HEK293T (cell line): ENCODE measurements at regions not wholly inside any gene's neighbourhood (a gene's known extent, or its start where the extent isn't known, plus 50 kb on each side); places are given as distances from the start of the nearest gene placed in this dataset.

Experiments used
- ARNT ChIP-seq: fragments of 450-650 bp; IDR thresholded peaks from 2 replicates; pipeline ENCODE4 v1.6.1; 2017; ENCODE audit warnings: mild to moderate bottlenecking
- BHLHE40 ChIP-seq: fragments of 450-650 bp; IDR thresholded peaks from 2 replicates; pipeline ENCODE4 v1.6.1; 2016; ENCODE audit warnings: mild to moderate bottlenecking, moderate library complexity, borderline replicate concordance
- CTBP1 ChIP-seq: fragments of 450-650 bp; IDR thresholded peaks from 2 replicates; pipeline ENCODE4 v1.6.1; 2016; ENCODE audit warnings: borderline replicate concordance
- ELF4 ChIP-seq: fragments of 450-650 bp; IDR thresholded peaks from 2 replicates; pipeline ENCODE4 v1.6.1; 2017; ENCODE audit warnings: antibody characterized with exemption
- FOXA1 ChIP-seq: fragments of 450-650 bp; IDR thresholded peaks from 2 replicates; pipeline ENCODE4 v1.6.1; 2016; ENCODE audit warnings: mild to moderate bottlenecking
- FOXK2 ChIP-seq: fragments of 450-650 bp; IDR thresholded peaks from 2 replicates; pipeline ENCODE4 v1.6.1; 2016; ENCODE audit warnings: mild to moderate bottlenecking
- HDGF ChIP-seq: fragments of 450-650 bp; IDR thresholded peaks from 2 replicates; pipeline ENCODE4 v1.6.1; 2017; ENCODE audit warnings: antibody characterized with exemption, borderline replicate concordance
- L3MBTL2 ChIP-seq: fragments of 450-650 bp; conservative IDR thresholded peaks from 2 replicates; pipeline ENCODE4 v1.6.1; 2016; ENCODE audit warnings: mild to moderate bottlenecking
- SP1 ChIP-seq: fragments of 450-650 bp; IDR thresholded peaks from 2 replicates; pipeline ENCODE4 v1.6.1; 2017
- SUZ12 ChIP-seq: fragments of 450-650 bp; IDR thresholded peaks from 2 replicates; pipeline ENCODE4 v1.6.1; 2016; ENCODE audit warnings: mild to moderate bottlenecking
- TARDBP ChIP-seq: fragments of 450-650 bp; IDR thresholded peaks from 2 replicates; pipeline ENCODE4 v1.6.1; 2016
- ZNF384 ChIP-seq: fragments of 450-650 bp; IDR thresholded peaks from 2 replicates; pipeline ENCODE4 v1.6.1; 2016
- TF ChIP-seq, protein P1 (sequence below): fragments of 450-650 bp; IDR thresholded peaks from 2 replicates; pipeline ENCODE4 v1.6.1; 2016

DNA sequence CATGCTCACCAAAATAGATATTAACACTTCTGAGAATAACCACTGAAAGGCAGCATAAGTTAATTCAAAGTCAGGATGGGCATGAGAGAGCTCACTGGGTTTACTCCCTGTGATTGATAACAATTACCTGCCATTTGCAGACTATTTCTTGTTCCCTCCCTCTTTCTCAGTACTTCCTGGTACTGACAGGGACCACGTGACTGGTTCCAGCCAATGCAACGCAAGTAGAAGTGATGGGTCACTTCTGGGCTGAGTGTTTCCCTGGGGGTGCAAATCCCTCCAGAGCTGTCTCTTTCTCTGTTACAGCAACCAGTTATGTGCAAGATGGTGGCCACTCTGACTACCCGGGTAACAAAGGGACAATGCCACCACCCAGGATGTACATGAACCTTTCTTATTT lies 118.8 kb downstream of the EFNB2 start:
- no peak for TF ChIP-seq FOXK2
- TF ChIP-seq SUZ12, result no peak
- no peak for TF ChIP-seq HDGF
- TF ChIP-seq, protein P1, sequence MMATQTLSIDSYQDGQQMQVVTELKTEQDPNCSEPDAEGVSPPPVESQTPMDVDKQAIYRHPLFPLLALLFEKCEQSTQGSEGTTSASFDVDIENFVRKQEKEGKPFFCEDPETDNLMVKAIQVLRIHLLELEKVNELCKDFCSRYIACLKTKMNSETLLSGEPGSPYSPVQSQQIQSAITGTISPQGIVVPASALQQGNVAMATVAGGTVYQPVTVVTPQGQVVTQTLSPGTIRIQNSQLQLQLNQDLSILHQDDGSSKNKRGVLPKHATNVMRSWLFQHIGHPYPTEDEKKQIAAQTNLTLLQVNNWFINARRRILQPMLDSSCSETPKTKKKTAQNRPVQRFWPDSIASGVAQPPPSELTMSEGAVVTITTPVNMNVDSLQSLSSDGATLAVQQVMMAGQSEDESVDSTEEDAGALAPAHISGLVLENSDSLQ, result no peak
- TF ChIP-seq SP1, result no peak
- TF ChIP-seq BHLHE40, result no peak
- TF ChIP-seq ELF4, result no peak
- TF ChIP-seq CTBP1, result no peak
- no peak for TF ChIP-seq ARNT
- no peak for TF ChIP-seq L3MBTL2
- no peak for TF ChIP-seq FOXA1
- TF ChIP-seq TARDBP, result no peak
- no peak for TF ChIP-seq ZNF384
